ENCODE measurements at regions not wholly inside any gene's neighbourhood (a gene's known extent, or its start where the extent isn't known, plus 50 kb on each side); places are given as distances from the start of the nearest gene placed in this dataset.
A peak's percentile ranks its signal among the peaks of the same experiment; 100 is the strongest.
"Not testable (repeated sequence)": the region's sequence is repeated elsewhere in the genome, so short reads cannot be mapped to it uniquely, and the experiment has no call there.

DNA sequence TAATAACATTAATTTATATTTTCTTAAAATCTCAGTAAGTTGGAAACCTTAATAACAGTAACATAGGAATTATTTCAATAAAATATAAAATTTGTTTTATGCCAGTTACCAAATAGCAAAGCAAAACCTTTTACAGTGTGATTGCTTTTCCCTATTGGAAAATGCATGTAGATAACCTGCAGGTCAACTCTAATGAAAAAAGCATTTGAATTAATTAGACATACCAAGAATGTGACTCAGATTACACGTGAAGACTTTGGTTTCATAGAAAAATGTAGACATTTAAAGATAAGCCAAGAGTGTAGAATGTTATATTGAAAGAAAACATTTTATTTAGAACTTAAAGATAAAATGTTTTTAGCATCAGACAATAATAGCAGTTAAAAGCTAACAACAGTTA lies 888.1 kb downstream of the TMEM121 start:
- no peaks in the 10 kb centered on the region for H3K9me3 ChIP-seq
- DNase-seq, result no peak
- H3K36me3 ChIP-seq, result no peaks in the 10 kb centered on the region
- H3K4me3 ChIP-seq, result no peak overlapping the region
- H3K27me3 ChIP-seq, result no peaks in the 10 kb centered on the region
- H3K4me1 ChIP-seq, result no peaks in the 10 kb centered on the region
- intact Hi-C loops (cut with DNase I; ENCODE audit: low total_unique reads), result no loop called here
- in situ Hi-C loops (cut with MboI; ENCODE audit: low pct_ligation_motif_present in 1 of 4, low pct_unique_long_range_greater_than_20kb in 1 of 4, low sequenced_read_pairs in 3 of 4), result no loop called here
- no peak for TF ChIP-seq POLR2AphosphoS5 (IDR thresholded peaks at IDR 0.05)
- no peak overlapping the region for H3K27ac ChIP-seq
- WGBS, 2 donors (ENCODE audit: low coverage in 1 of 2), result 26% methylated on average over 1 of the region's 1 CpG; no CpG with 5 or more reads in 1 of the 2 donors

DNA sequence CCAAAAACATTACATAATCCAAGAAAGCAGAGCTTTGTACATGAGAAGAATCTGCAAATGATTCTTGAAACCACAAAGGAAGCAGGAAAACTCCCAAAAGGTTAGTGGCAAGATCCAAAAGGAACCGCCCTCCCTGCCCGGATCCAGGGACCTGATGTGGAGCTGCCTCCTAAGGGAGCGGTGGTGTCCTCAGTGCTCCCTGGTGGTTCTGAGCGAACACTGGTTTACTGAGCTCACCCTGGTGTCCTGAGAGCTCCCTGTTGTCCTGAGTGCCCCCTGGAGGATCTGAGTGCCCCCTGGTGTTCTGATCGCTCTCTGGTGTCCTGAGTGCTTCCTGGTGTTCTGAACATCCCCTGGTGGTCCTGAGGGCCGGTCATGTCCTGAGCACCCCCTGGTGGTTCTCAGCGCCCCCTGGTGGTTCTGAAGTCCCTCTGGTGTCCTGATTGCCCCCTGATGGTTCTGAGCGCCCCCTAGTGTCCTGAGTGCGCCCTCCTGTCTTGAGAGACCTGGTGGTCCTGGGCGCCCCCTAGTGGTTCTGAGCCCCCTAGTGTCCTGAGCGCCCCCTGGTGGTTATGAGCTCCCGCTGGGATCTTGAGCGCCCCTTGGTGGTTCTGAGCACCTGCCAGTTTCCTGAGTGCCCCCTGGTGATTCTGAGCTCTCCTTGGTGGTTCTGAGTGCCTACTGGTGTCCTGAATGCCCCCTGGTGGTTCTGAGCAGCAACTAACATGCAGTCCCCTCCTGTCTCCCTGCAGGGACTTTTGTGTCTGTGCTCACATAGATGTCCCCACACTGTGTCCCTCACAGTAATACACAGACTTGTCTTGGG lies 891.1 kb downstream of the TMEM121 start:
- H3K36me3 ChIP-seq, result no peaks in the 10 kb centered on the region
- intact Hi-C loops (cut with DNase I; ENCODE audit: low total_unique reads) (loop anchor here (1.0 kb wide), 1 partner anchor 25 kb away; no protein-coding TSS in a partner anchor), in situ Hi-C loops (cut with MboI; ENCODE audit: low pct_ligation_motif_present in 1 of 4, low pct_unique_long_range_greater_than_20kb in 1 of 4, low sequenced_read_pairs in 3 of 4) (no loop called here)
- TF ChIP-seq EP300 (IDR thresholded peaks at IDR 0.05; ENCODE audit: low read depth) (no peak), POLR2AphosphoS5 (IDR thresholded peaks at IDR 0.05) (no peak)
- TF ChIP-seq, protein P1, sequence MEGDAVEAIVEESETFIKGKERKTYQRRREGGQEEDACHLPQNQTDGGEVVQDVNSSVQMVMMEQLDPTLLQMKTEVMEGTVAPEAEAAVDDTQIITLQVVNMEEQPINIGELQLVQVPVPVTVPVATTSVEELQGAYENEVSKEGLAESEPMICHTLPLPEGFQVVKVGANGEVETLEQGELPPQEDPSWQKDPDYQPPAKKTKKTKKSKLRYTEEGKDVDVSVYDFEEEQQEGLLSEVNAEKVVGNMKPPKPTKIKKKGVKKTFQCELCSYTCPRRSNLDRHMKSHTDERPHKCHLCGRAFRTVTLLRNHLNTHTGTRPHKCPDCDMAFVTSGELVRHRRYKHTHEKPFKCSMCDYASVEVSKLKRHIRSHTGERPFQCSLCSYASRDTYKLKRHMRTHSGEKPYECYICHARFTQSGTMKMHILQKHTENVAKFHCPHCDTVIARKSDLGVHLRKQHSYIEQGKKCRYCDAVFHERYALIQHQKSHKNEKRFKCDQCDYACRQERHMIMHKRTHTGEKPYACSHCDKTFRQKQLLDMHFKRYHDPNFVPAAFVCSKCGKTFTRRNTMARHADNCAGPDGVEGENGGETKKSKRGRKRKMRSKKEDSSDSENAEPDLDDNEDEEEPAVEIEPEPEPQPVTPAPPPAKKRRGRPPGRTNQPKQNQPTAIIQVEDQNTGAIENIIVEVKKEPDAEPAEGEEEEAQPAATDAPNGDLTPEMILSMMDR (IDR thresholded peaks at IDR 0.05), result peak in 4 of 5 experiments; percentile 26 to 41 (median 37)
- no peaks in the 10 kb centered on the region for H3K9me3 ChIP-seq
- H3K27me3 ChIP-seq, result peaks cover 4% of the 10 kb centered on the region
- no peak overlapping the region for H3K4me3 ChIP-seq
- WGBS, 2 donors (ENCODE audit: low coverage in 1 of 2), result 63 to 100% methylated on average over 1 to 9 of the region's 13 CpGs
- DNase-seq, result peak; percentile 61
- no peaks in the 10 kb centered on the region for H3K4me1 ChIP-seq
- no peak overlapping the region for H3K27ac ChIP-seq

DNA sequence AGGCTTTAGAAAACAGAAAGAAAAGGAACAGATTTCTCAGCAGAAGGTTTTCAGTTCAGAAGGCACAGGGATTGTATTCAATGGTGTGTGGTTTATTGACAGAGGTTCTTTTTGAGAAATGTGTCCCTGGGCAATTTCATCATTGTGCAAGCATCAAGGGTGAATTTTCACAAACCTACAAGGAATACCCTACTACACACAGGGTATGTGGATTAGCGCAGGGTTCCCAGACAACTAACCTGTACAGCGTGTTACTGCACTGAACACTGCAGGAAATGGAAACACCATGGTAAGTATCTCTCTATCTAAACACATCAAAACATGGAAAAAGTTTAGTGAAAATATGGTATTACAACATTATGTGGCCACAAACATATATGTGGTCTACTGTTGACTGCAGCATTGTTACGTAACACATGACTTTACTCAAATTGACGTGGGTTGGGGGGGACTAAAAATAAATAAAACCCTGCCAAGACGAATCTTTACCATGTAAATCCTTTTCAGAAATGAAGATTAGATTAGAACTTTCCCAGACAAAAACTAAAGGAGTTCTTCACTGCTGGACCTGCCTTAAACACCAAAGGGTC lies 893.1 kb downstream of the TMEM121 start:
- Histone ChIP-seq H3K27me3 (peaks cover 4% of the 10 kb centered on the region), H3K4me1 (no peaks in the 10 kb centered on the region), H3K9me3 (no peaks in the 10 kb centered on the region), H3K36me3 (no peaks in the 10 kb centered on the region), H3K27ac (no peak overlapping the region), H3K4me3 (no peak overlapping the region)
- intact Hi-C loops (cut with DNase I; ENCODE audit: low total_unique reads), result no loop called here
- in situ Hi-C loops (cut with MboI; ENCODE audit: low pct_ligation_motif_present in 1 of 4, low pct_unique_long_range_greater_than_20kb in 1 of 4, low sequenced_read_pairs in 3 of 4), result no loop called here
- TF ChIP-seq POLR2A (IDR thresholded peaks at IDR 0.05) (no peak), EP300 (IDR thresholded peaks at IDR 0.05; ENCODE audit: low read depth) (no peak), POLR2AphosphoS5 (IDR thresholded peaks at IDR 0.05) (no peak)
- TF ChIP-seq, protein P1 (IDR thresholded peaks at IDR 0.05), result no peak
- DNase-seq, result no peak
- 56 to 70% methylated on average over 5 of the region's 5 CpGs for WGBS, 2 donors (ENCODE audit: low coverage in 1 of 2)

DNA sequence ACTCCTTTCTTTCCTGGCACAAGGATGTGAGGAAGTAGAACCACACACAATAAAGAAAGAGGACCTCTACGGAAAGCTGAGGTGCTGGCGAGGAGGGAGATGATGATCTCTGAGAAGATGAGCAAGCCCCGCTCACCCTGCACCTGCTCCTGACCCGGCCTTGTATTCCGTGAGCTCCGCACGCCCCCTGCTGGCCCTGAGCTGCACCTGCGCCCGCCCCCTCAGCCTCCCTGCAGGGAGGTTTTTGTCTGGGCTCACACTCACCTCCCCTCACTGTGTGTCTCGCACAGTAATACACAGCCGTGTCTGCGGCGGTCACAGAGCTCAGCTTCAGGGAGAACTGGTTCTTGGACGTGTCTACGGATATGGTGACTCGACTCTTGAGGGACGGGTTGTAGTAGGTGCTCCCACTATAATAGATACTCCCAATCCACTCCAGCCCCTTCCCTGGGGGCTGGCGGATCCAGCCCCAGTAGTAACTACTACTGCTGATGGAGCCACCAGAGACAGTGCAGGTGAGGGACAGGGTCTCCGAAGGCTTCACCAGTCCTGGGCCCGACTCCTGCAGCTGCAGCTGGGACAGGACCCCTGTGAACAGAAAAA lies 895.1 kb downstream of the TMEM121 start:
- H3K27ac ChIP-seq; H3K9me3 ChIP-seq; H3K4me3 ChIP-seq; intact Hi-C loops (cut with DNase I; ENCODE audit: low total_unique reads); in situ Hi-C loops (cut with MboI; ENCODE audit: low pct_ligation_motif_present in 1 of 4, low pct_unique_long_range_greater_than_20kb in 1 of 4, low sequenced_read_pairs in 3 of 4); H3K36me3 ChIP-seq; H3K27me3 ChIP-seq; H3K4me1 ChIP-seq: not testable (repeated sequence)
- TF ChIP-seq, protein P1 (IDR thresholded peaks at IDR 0.05), result peak; percentile 36 to 66 (median 51)
- WGBS, 2 donors (ENCODE audit: low coverage in 1 of 2), result 5 to 52% methylated on average over 2 to 20 of the region's 20 CpGs
- DNase-seq, result peak; percentile 54
